ENCODE measurements at regions not wholly inside any gene's neighbourhood (a gene's known extent, or its start where the extent isn't known, plus 50 kb on each side); places are given as distances from the start of the nearest gene placed in this dataset.

GRCh38 chr14:71190770-71191374 is 283.6 kb downstream of the PCNX1 start:
- TF ChIP-seq EZH2 (IDR thresholded peaks at IDR 0.05; ENCODE audit: borderline replicate concordance, low read depth, low read length, severe bottlenecking), result no peak
- no peak for TF ChIP-seq CTCF (IDR thresholded peaks at IDR 0.05; ENCODE audit: borderline replicate concordance, extremely low read depth, low read length, poor library complexity, severe bottlenecking)
- Histone ChIP-seq H3K27ac (ENCODE audit: low read length) (no peak overlapping the region), H3K4me1 (ENCODE audit: insufficient read depth, low read length) (no peaks in the 10 kb centered on the region), H3K9me3 (ENCODE audit: insufficient read depth, low read length, severe bottlenecking) (no peaks in the 10 kb centered on the region), H3K4me2 (ENCODE audit: insufficient read depth, low read length) (no peak overlapping the region), H4K20me1 (ENCODE audit: insufficient read depth, low read length) (no peaks in the 10 kb centered on the region), H3K36me3 (ENCODE audit: insufficient read depth, low read length) (no peaks in the 10 kb centered on the region), H3K27me3 (ENCODE audit: insufficient read depth, low read length, poor library complexity) (no peaks in the 10 kb centered on the region), H3K4me3 (ENCODE audit: low read depth in 1 of 2, low read length in 2 of 2) (no peak overlapping the region), H3K79me2 (ENCODE audit: insufficient read depth, low read length) (no peaks in the 10 kb centered on the region), H2AFZ (ENCODE audit: low read depth, low read length) (no peak overlapping the region), H3K9ac (ENCODE audit: low read depth, low read length) (no peak overlapping the region)
- ATAC-seq (ENCODE audit: insufficient read depth, low read depth) (no peak), DNase-seq (no peak)

GRCh38 chr14:71193663-71194062 is 286.4 kb downstream of the PCNX1 start:
- Histone ChIP-seq H3K27me3 (ENCODE audit: insufficient read depth, low read length, poor library complexity) (no peaks in the 10 kb centered on the region), H3K9ac (ENCODE audit: low read depth, low read length) (no peak overlapping the region), H3K27ac (ENCODE audit: low read length) (no peak overlapping the region), H3K4me2 (ENCODE audit: insufficient read depth, low read length) (no peak overlapping the region), H3K9me3 (ENCODE audit: insufficient read depth, low read length, severe bottlenecking) (no peaks in the 10 kb centered on the region), H3K79me2 (ENCODE audit: insufficient read depth, low read length) (no peaks in the 10 kb centered on the region), H4K20me1 (ENCODE audit: insufficient read depth, low read length) (no peaks in the 10 kb centered on the region), H2AFZ (ENCODE audit: low read depth, low read length) (no peak overlapping the region), H3K4me3 (ENCODE audit: low read depth in 1 of 2, low read length in 2 of 2) (no peak overlapping the region), H3K36me3 (ENCODE audit: insufficient read depth, low read length) (no peaks in the 10 kb centered on the region), H3K4me1 (ENCODE audit: insufficient read depth, low read length) (no peaks in the 10 kb centered on the region)
- DNase-seq, result no peak
- ATAC-seq (ENCODE audit: insufficient read depth, low read depth), result no peak
- TF ChIP-seq CTCF (IDR thresholded peaks at IDR 0.05; ENCODE audit: borderline replicate concordance, extremely low read depth, low read length, poor library complexity, severe bottlenecking) (no peak), EZH2 (IDR thresholded peaks at IDR 0.05; ENCODE audit: borderline replicate concordance, low read depth, low read length, severe bottlenecking) (no peak)

- Histone ChIP-seq H3K4me1 (ENCODE audit: insufficient read depth, low read length) (no peaks in the 10 kb centered on the region), H3K9ac (ENCODE audit: low read depth, low read length) (no peak overlapping the region), H3K36me3 (ENCODE audit: insufficient read depth, low read length) (no peaks in the 10 kb centered on the region), H3K27me3 (ENCODE audit: insufficient read depth, low read length, poor library complexity) (no peaks in the 10 kb centered on the region), H3K9me3 (ENCODE audit: insufficient read depth, low read length, severe bottlenecking) (no peaks in the 10 kb centered on the region), H4K20me1 (ENCODE audit: insufficient read depth, low read length) (no peaks in the 10 kb centered on the region), H2AFZ (ENCODE audit: low read depth, low read length) (no peak overlapping the region), H3K4me2 (ENCODE audit: insufficient read depth, low read length) (no peak overlapping the region), H3K79me2 (ENCODE audit: insufficient read depth, low read length) (no peaks in the 10 kb centered on the region), H3K27ac (ENCODE audit: low read length) (no peak overlapping the region), H3K4me3 (ENCODE audit: low read depth in 1 of 2, low read length in 2 of 2) (no peak overlapping the region)
- DNase-seq (no peak), ATAC-seq (ENCODE audit: insufficient read depth, low read depth) (no peak)
- TF ChIP-seq EZH2 (IDR thresholded peaks at IDR 0.05; ENCODE audit: borderline replicate concordance, low read depth, low read length, severe bottlenecking) (no peak), CTCF (IDR thresholded peaks at IDR 0.05; ENCODE audit: borderline replicate concordance, extremely low read depth, low read length, poor library complexity, severe bottlenecking) (no peak)
Observed at GRCh38 chr14:71194251-71194650, 287.0 kb downstream of the PCNX1 start.

Data from DND-41 (cell line).